GM19023 (cell line): ENCODE measurements at regions not wholly inside any gene's neighbourhood (a gene's known extent, or its start where the extent isn't known, plus 50 kb on each side); places are given as distances from the start of the nearest gene placed in this dataset.
"Not testable (repeated sequence)": the region's sequence is repeated elsewhere in the genome, so short reads cannot be mapped to it uniquely, and the experiment has no call there.

Experiments
- ATAC-seq: cut with Tn5 transposase; IDR thresholded peaks from one replicate; pipeline ENCODE4 v1.9.1; 2021; ENCODE audit warnings: mild to moderate bottlenecking, moderate library complexity; ENCODE audit not compliant: unreplicated experiment

GRCh38 chr16:13453325-13453724 is 466.6 kb upstream of the ERCC4 start:
- no peak for ATAC-seq

GRCh38 chr16:13453938-13454553 is 465.9 kb upstream of the ERCC4 start:
- no peak for ATAC-seq

GRCh38 chr16:13463619-13464018 is 456.3 kb upstream of the ERCC4 start:
- ATAC-seq: no peak

- no peak for ATAC-seq
Observed at GRCh38 chr16:13471036-13471435, 448.9 kb upstream of the ERCC4 start.

- ATAC-seq: no peak
Observed at GRCh38 chr16:13478991-13479390, 441.0 kb upstream of the ERCC4 start.

GRCh38 chr16:13479549-13479948 is 440.4 kb upstream of the ERCC4 start:
- no peak for ATAC-seq

GRCh38 chr16:13480801-13481200 is 439.2 kb upstream of the ERCC4 start:
- ATAC-seq: no peak

GRCh38 chr16:13483121-13483520 is 436.8 kb upstream of the ERCC4 start:
- no peak for ATAC-seq

- ATAC-seq: not testable (repeated sequence)
Observed at GRCh38 chr16:13489416-13489815, 430.5 kb upstream of the ERCC4 start.

- no peak for ATAC-seq
Observed at GRCh38 chr16:13492046-13492445, 427.9 kb upstream of the ERCC4 start.

GRCh38 chr16:13503960-13504635 is 415.9 kb upstream of the ERCC4 start:
- ATAC-seq: no peak

GRCh38 chr16:13507530-13507929 is 412.4 kb upstream of the ERCC4 start:
- ATAC-seq: no peak

GRCh38 chr16:13510425-13511151 is 409.4 kb upstream of the ERCC4 start:
- no peak for ATAC-seq

- no peak for ATAC-seq
Observed at GRCh38 chr16:13517841-13518240, 402.1 kb upstream of the ERCC4 start.

GRCh38 chr16:13519871-13520270 is 400.1 kb upstream of the ERCC4 start:
- no peak for ATAC-seq

- ATAC-seq: no peak
Observed at GRCh38 chr16:13521356-13521755, 398.6 kb upstream of the ERCC4 start.

GRCh38 chr16:13527332-13527731 is 392.6 kb upstream of the ERCC4 start:
- no peak for ATAC-seq

- ATAC-seq: no peak
Observed at GRCh38 chr16:13528691-13529090, 391.3 kb upstream of the ERCC4 start.

GRCh38 chr16:13529193-13529982 is 390.6 kb upstream of the ERCC4 start:
- no peak for ATAC-seq

GRCh38 chr16:13540771-13541170 is 379.2 kb upstream of the ERCC4 start:
- no peak for ATAC-seq

- no peak for ATAC-seq
Observed at GRCh38 chr16:13542284-13542683, 377.7 kb upstream of the ERCC4 start.
